ENCODE measurements at regions not wholly inside any gene's neighbourhood (a gene's known extent, or its start where the extent isn't known, plus 50 kb on each side); places are given as distances from the start of the nearest gene placed in this dataset.

DNA sequence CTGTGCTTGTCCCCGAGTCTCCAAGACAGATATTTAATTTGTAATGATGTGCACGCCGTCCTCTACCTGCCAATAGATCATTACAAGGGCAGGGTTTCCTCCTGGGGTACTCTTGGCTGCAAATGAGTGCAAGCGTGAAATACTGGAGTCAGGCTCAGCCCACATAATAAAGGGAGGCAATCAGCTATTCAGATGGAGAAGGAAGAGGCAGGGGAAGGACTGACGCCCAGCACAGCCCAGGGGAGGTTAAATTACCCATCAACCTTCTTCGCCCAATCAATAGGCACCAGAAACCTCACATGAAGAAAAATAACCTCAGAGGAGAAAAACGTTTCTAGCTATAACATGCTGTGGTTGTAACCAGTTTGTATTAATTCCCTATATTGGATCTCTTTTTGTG, 544.9 kb upstream of the ADARB2 start:
- no peak overlapping the region for H3K9ac ChIP-seq
- Mint-ChIP-seq H3K9me3 (peaks cover 13% of the 10 kb centered on the region), H3K4me3 (no peak overlapping the region), H3K27ac (no peak overlapping the region), H3K4me1 (peaks cover 51% of the 10 kb centered on the region), H3K27me3 (ENCODE audit: insufficient read depth, low read depth) (peaks cover 5% of the 10 kb centered on the region), H3K36me3 (no peaks in the 10 kb centered on the region)
- no peak overlapping the region for H2AFZ ChIP-seq (replicated peaks)
- H3K9me3 ChIP-seq (ENCODE audit: low read depth): no peaks in the 10 kb centered on the region
- peak; percentile 9 for DNase-seq (ENCODE audit: low spot score)
- no peaks in the 10 kb centered on the region for H3K36me3 ChIP-seq
- H4K20me1 ChIP-seq (ENCODE audit: low read depth): peaks cover 10% of the 10 kb centered on the region
- peaks cover 16% of the 10 kb centered on the region for H3F3A ChIP-seq (ENCODE audit: low read depth)
- peaks cover 48% of the 10 kb centered on the region for H3K4me1 ChIP-seq
- H3K27me3 ChIP-seq: no peaks in the 10 kb centered on the region
- no peaks in the 10 kb centered on the region for H3K79me2 ChIP-seq (ENCODE audit: low read depth)
- H3K4me3 ChIP-seq: no peak overlapping the region
- H3K27ac ChIP-seq: no peak overlapping the region
- TF ChIP-seq EZH2phosphoT487 (IDR thresholded peaks at IDR 0.05) (no peak), EZH2 (IDR thresholded peaks at IDR 0.05) (no peak)
- TF ChIP-seq, protein P1, sequence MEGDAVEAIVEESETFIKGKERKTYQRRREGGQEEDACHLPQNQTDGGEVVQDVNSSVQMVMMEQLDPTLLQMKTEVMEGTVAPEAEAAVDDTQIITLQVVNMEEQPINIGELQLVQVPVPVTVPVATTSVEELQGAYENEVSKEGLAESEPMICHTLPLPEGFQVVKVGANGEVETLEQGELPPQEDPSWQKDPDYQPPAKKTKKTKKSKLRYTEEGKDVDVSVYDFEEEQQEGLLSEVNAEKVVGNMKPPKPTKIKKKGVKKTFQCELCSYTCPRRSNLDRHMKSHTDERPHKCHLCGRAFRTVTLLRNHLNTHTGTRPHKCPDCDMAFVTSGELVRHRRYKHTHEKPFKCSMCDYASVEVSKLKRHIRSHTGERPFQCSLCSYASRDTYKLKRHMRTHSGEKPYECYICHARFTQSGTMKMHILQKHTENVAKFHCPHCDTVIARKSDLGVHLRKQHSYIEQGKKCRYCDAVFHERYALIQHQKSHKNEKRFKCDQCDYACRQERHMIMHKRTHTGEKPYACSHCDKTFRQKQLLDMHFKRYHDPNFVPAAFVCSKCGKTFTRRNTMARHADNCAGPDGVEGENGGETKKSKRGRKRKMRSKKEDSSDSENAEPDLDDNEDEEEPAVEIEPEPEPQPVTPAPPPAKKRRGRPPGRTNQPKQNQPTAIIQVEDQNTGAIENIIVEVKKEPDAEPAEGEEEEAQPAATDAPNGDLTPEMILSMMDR (IDR thresholded peaks at IDR 0.05): no peak
- peak overlapping the region; percentile 54 for H3K4me2 ChIP-seq

GRCh38 chr10:2280713-2281300, 543.5 kb upstream of the ADARB2 start:
- peaks cover 48% of the 10 kb centered on the region for H3K4me1 ChIP-seq
- DNase-seq (ENCODE audit: low spot score): peak; percentile 70
- no peak overlapping the region for H2AFZ ChIP-seq (replicated peaks)
- no peak overlapping the region for H3K27ac Mint-ChIP-seq
- peaks cover 51% of the 10 kb centered on the region for H3K4me1 Mint-ChIP-seq
- H4K20me1 ChIP-seq (ENCODE audit: low read depth): peaks cover 10% of the 10 kb centered on the region
- no peak overlapping the region for H3K9ac ChIP-seq
- no peak overlapping the region for H3K4me3 Mint-ChIP-seq
- TF ChIP-seq, protein P1 (IDR thresholded peaks at IDR 0.05): no peak
- TF ChIP-seq EZH2phosphoT487 (IDR thresholded peaks at IDR 0.05): peak; percentile 59
- H3K36me3 ChIP-seq: no peaks in the 10 kb centered on the region
- H3F3A ChIP-seq (ENCODE audit: low read depth): peaks cover 16% of the 10 kb centered on the region
- H3K9me3 Mint-ChIP-seq: peaks cover 17% of the 10 kb centered on the region
- H3K27ac ChIP-seq: no peak overlapping the region
- no peaks in the 10 kb centered on the region for H3K9me3 ChIP-seq (ENCODE audit: low read depth)
- H3K27me3 Mint-ChIP-seq (ENCODE audit: insufficient read depth, low read depth): peaks cover 5% of the 10 kb centered on the region
- H3K36me3 Mint-ChIP-seq: peaks cover 2% of the 10 kb centered on the region
- no peaks in the 10 kb centered on the region for H3K27me3 ChIP-seq
- no peak overlapping the region for H3K4me3 ChIP-seq
- H3K79me2 ChIP-seq (ENCODE audit: low read depth): no peaks in the 10 kb centered on the region
- peak overlapping the region; percentile 54 for H3K4me2 ChIP-seq

GRCh38 chr10:2279711-2280110, 542.4 kb upstream of the ADARB2 start:
- peak overlapping the region; percentile 54 for H3K4me2 ChIP-seq
- no peaks in the 10 kb centered on the region for H3K27me3 ChIP-seq
- Mint-ChIP-seq H3K4me3 (no peak overlapping the region), H3K36me3 (peaks cover 2% of the 10 kb centered on the region), H3K27ac (peak overlapping the region; percentile 31), H3K9me3 (peaks cover 18% of the 10 kb centered on the region), H3K27me3 (ENCODE audit: insufficient read depth, low read depth) (peaks cover 5% of the 10 kb centered on the region), H3K4me1 (peaks cover 51% of the 10 kb centered on the region)
- H3K9ac ChIP-seq: no peak overlapping the region
- no peaks in the 10 kb centered on the region for H3K9me3 ChIP-seq (ENCODE audit: low read depth)
- no peak overlapping the region for H3K27ac ChIP-seq
- TF ChIP-seq, protein P1 (IDR thresholded peaks at IDR 0.05): no peak
- TF ChIP-seq EZH2phosphoT487 (IDR thresholded peaks at IDR 0.05) (no peak), EZH2 (IDR thresholded peaks at IDR 0.05) (no peak)
- no peaks in the 10 kb centered on the region for H3K79me2 ChIP-seq (ENCODE audit: low read depth)
- peaks cover 48% of the 10 kb centered on the region for H3K4me1 ChIP-seq
- peak; percentile 68 for DNase-seq (ENCODE audit: low spot score)
- no peak overlapping the region for H3K4me3 ChIP-seq
- peaks cover 10% of the 10 kb centered on the region for H4K20me1 ChIP-seq (ENCODE audit: low read depth)
- no peaks in the 10 kb centered on the region for H3K36me3 ChIP-seq
- H3F3A ChIP-seq (ENCODE audit: low read depth): peaks cover 16% of the 10 kb centered on the region
- no peak overlapping the region for H2AFZ ChIP-seq (replicated peaks)
